ENCODE measurements at regions not wholly inside any gene's neighbourhood (a gene's known extent, or its start where the extent isn't known, plus 50 kb on each side); places are given as distances from the start of the nearest gene placed in this dataset.

DNA sequence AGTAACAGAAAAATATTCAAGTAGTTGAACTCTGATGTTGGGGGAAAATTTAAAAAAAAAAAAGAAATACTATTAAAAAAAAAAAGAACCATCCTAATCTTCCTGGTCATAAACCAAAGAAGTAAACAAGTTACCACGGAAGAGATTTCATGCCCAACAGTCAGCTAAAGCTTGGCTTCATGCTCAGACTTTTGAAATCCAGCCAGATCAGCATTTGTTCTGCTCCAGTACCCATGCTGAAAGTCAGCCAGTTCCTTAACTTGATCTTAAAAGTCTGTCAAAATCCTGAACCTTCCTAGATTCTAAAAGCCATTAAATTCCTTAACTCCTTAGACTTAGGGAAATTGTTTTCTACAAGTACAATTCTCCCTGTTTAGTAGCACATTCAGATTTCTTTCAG is 908.7 kb upstream of the CDH9 start:
- Histone ChIP-seq H2AFZ (ENCODE audit: low read length) (no peak overlapping the region), H3K4me2 (ENCODE audit: extremely low read depth, insufficient read depth, low read length) (no peak overlapping the region), H4K20me1 (ENCODE audit: control insufficient read depth, extremely low read depth, insufficient read depth, low read length) (no peaks in the 10 kb centered on the region), H3K27me3 (ENCODE audit: control insufficient read depth, insufficient read depth, low read length) (no peaks in the 10 kb centered on the region), H3K9me3 (ENCODE audit: control insufficient read depth, insufficient read depth, low read depth, low read length) (no peaks in the 10 kb centered on the region), H3K79me2 (ENCODE audit: control insufficient read depth, insufficient read depth, low read length) (no peaks in the 10 kb centered on the region), H3K4me1 (ENCODE audit: control insufficient read depth, extremely low read depth, insufficient read depth, low read length) (no peaks in the 10 kb centered on the region), H3K27ac (ENCODE audit: insufficient read depth, low read length) (no peak overlapping the region), H3K36me3 (ENCODE audit: control insufficient read depth, insufficient read depth, low read length) (no peaks in the 10 kb centered on the region), H3K9ac (ENCODE audit: insufficient read depth, low read length) (no peak overlapping the region), H3K4me3 (replicated peaks in 1 of 4; ENCODE audit: control extremely low read depth in 1 of 4, insufficient read depth in 1 of 4, low read depth in 3 of 4, low read length in 4 of 4) (no peak overlapping the region)
- TF ChIP-seq, protein P1, sequence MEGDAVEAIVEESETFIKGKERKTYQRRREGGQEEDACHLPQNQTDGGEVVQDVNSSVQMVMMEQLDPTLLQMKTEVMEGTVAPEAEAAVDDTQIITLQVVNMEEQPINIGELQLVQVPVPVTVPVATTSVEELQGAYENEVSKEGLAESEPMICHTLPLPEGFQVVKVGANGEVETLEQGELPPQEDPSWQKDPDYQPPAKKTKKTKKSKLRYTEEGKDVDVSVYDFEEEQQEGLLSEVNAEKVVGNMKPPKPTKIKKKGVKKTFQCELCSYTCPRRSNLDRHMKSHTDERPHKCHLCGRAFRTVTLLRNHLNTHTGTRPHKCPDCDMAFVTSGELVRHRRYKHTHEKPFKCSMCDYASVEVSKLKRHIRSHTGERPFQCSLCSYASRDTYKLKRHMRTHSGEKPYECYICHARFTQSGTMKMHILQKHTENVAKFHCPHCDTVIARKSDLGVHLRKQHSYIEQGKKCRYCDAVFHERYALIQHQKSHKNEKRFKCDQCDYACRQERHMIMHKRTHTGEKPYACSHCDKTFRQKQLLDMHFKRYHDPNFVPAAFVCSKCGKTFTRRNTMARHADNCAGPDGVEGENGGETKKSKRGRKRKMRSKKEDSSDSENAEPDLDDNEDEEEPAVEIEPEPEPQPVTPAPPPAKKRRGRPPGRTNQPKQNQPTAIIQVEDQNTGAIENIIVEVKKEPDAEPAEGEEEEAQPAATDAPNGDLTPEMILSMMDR (conservative IDR thresholded peaks at IDR 0.05 in 1 of 2, IDR thresholded peaks at IDR 0.05 in 1 of 2; ENCODE audit: low read depth in 1 of 2, low read length in 2 of 2): no peak
- no peak for TF ChIP-seq EZH2 (IDR thresholded peaks at IDR 0.05; ENCODE audit: low read length, missing control alignments)
- peak in 1 of 2 donors; percentile 13 for DNase-seq (ENCODE audit: low read depth in 2 of 2)

GRCh38 chr5:27944471-27944870 is 906.1 kb upstream of the CDH9 start:
- no peaks in the 10 kb centered on the region for H3K79me2 ChIP-seq (ENCODE audit: control insufficient read depth, insufficient read depth, low read length)
- H3K9ac ChIP-seq (ENCODE audit: insufficient read depth, low read length): no peak overlapping the region
- no peaks in the 10 kb centered on the region for H3K4me1 ChIP-seq (ENCODE audit: control insufficient read depth, extremely low read depth, insufficient read depth, low read length)
- TF ChIP-seq, protein P1 (conservative IDR thresholded peaks at IDR 0.05 in 1 of 2, IDR thresholded peaks at IDR 0.05 in 1 of 2; ENCODE audit: low read depth in 1 of 2, low read length in 2 of 2): no peak
- no peak for TF ChIP-seq EZH2 (IDR thresholded peaks at IDR 0.05; ENCODE audit: low read length, missing control alignments)
- no peaks in the 10 kb centered on the region for H3K9me3 ChIP-seq (ENCODE audit: control insufficient read depth, insufficient read depth, low read depth, low read length)
- no peak overlapping the region for H2AFZ ChIP-seq (ENCODE audit: low read length)
- DNase-seq (ENCODE audit: low read depth in 2 of 2): peak in 1 of 2 donors; percentile 61
- no peaks in the 10 kb centered on the region for H3K36me3 ChIP-seq (ENCODE audit: control insufficient read depth, insufficient read depth, low read length)
- H3K4me3 ChIP-seq (replicated peaks in 1 of 4; ENCODE audit: control extremely low read depth in 1 of 4, insufficient read depth in 1 of 4, low read depth in 3 of 4, low read length in 4 of 4): no peak overlapping the region
- no peak overlapping the region for H3K4me2 ChIP-seq (ENCODE audit: extremely low read depth, insufficient read depth, low read length)
- H3K27me3 ChIP-seq (ENCODE audit: control insufficient read depth, insufficient read depth, low read length): no peaks in the 10 kb centered on the region
- no peak overlapping the region for H3K27ac ChIP-seq (ENCODE audit: insufficient read depth, low read length)
- no peaks in the 10 kb centered on the region for H4K20me1 ChIP-seq (ENCODE audit: control insufficient read depth, extremely low read depth, insufficient read depth, low read length)

DNA sequence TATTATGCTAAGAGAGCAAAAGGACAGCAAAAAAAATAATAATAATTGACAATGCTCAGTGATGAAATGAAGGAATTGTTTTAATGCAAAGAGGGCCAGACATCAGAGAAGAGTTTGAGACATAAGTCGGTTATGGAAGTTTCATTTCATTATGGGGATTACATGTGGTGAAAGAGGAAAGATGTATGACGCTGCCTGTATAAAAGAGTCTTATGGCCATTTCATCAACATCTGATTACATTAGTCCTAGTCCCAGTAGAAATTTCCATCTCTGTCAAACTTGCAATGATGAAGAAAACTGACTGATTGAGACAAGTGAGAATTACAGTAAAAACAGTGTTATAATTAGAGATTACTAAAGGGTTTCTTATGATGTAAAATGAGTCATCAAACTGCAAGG is 900.6 kb upstream of the CDH9 start:
- Histone ChIP-seq H3K4me2 (ENCODE audit: extremely low read depth, insufficient read depth, low read length) (no peak overlapping the region), H3K9ac (ENCODE audit: insufficient read depth, low read length) (no peak overlapping the region), H3K4me3 (replicated peaks in 1 of 4; ENCODE audit: control extremely low read depth in 1 of 4, insufficient read depth in 1 of 4, low read depth in 3 of 4, low read length in 4 of 4) (no peak overlapping the region), H3K36me3 (ENCODE audit: control insufficient read depth, insufficient read depth, low read length) (no peaks in the 10 kb centered on the region), H3K27me3 (ENCODE audit: control insufficient read depth, insufficient read depth, low read length) (no peaks in the 10 kb centered on the region), H3K27ac (ENCODE audit: insufficient read depth, low read length) (no peak overlapping the region), H3K4me1 (ENCODE audit: control insufficient read depth, extremely low read depth, insufficient read depth, low read length) (no peaks in the 10 kb centered on the region), H4K20me1 (ENCODE audit: control insufficient read depth, extremely low read depth, insufficient read depth, low read length) (no peaks in the 10 kb centered on the region), H2AFZ (ENCODE audit: low read length) (no peak overlapping the region), H3K9me3 (ENCODE audit: control insufficient read depth, insufficient read depth, low read depth, low read length) (no peaks in the 10 kb centered on the region), H3K79me2 (ENCODE audit: control insufficient read depth, insufficient read depth, low read length) (no peaks in the 10 kb centered on the region)
- no peak for DNase-seq (ENCODE audit: low read depth in 2 of 2)
- TF ChIP-seq, protein P1 (conservative IDR thresholded peaks at IDR 0.05 in 1 of 2, IDR thresholded peaks at IDR 0.05 in 1 of 2; ENCODE audit: low read depth in 1 of 2, low read length in 2 of 2): no peak

Data from fibroblast of lung (primary cell).